Left ventricle myocardium inferior (tissue), 1 donor: ENCODE measurements at regions not wholly inside any gene's neighbourhood (a gene's known extent, or its start where the extent isn't known, plus 50 kb on each side); places are given as distances from the start of the nearest gene placed in this dataset.

ENCODE experiments used
- DNase-seq: peaks from one replicate; pipeline ENCODE4 v3.0.0-alpha.2; 2020
- H3K27ac ChIP-seq: fragments of 200-600 bp; replicated peaks from 2 replicates; pipeline ENCODE4 v1.8.0; 2021
- H3K27me3 ChIP-seq: fragments of 200-600 bp; 2 replicates; pipeline ENCODE4 v1.8.0; 2021; ENCODE audit warnings: low read depth
- H3K36me3 ChIP-seq: fragments of 200-600 bp; 2 replicates; pipeline ENCODE4 v1.8.0; 2021
- H3K4me1 ChIP-seq: fragments of 200-600 bp; 2 replicates; pipeline ENCODE4 v1.8.0; 2021
- H3K4me3 ChIP-seq: fragments of 200-600 bp; 2 replicates; pipeline ENCODE4 v1.8.0; 2021; ENCODE audit warnings: mild to moderate bottlenecking, moderate library complexity
- H3K9me3 ChIP-seq: fragments of 200-600 bp; replicated peaks from 2 replicates; pipeline ENCODE4 v1.8.0; 2021
- intact Hi-C: fragments of 100-400 bp; cut with micrococcal nuclease; formaldehyde crosslinking; loops from one replicate; pipeline ENCODE4 v1.11.0; 2022
- TF ChIP-seq, protein P1 (sequence below): fragments of 200-600 bp; IDR thresholded peaks from 2 replicates; pipeline ENCODE4 v1.8.0; 2021; ENCODE audit warnings: antibody characterized with exemption, mild to moderate bottlenecking, borderline replicate concordance
- donor health status: DM: no; HTN: yes; CAD: no; lungs with severe emphysema.

DNA sequence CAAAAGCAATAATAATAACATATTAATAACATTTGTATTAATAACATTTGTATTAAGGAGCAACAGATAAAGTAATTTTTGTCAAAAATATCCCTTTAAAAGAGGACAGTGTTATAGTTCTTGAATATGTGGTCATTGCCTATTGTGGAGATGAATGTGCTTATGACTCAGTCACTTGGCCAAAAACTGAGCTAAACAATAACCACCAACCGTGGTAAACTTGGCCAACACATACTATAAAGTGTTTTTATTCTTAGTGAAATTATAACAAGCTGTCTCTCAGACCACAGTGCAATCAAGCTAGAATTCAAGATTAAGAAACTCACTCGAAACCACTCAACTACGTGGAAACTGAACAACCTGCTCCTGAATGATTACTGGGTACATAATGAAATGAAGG lies 159.2 kb upstream of the PLPPR1 start:
- peaks cover 25% of the 10 kb centered on the region for H3K9me3 ChIP-seq
- intact Hi-C loops = no loop called here
- TF ChIP-seq, protein P1, sequence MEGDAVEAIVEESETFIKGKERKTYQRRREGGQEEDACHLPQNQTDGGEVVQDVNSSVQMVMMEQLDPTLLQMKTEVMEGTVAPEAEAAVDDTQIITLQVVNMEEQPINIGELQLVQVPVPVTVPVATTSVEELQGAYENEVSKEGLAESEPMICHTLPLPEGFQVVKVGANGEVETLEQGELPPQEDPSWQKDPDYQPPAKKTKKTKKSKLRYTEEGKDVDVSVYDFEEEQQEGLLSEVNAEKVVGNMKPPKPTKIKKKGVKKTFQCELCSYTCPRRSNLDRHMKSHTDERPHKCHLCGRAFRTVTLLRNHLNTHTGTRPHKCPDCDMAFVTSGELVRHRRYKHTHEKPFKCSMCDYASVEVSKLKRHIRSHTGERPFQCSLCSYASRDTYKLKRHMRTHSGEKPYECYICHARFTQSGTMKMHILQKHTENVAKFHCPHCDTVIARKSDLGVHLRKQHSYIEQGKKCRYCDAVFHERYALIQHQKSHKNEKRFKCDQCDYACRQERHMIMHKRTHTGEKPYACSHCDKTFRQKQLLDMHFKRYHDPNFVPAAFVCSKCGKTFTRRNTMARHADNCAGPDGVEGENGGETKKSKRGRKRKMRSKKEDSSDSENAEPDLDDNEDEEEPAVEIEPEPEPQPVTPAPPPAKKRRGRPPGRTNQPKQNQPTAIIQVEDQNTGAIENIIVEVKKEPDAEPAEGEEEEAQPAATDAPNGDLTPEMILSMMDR = no peak
- H3K4me1 ChIP-seq = no peaks in the 10 kb centered on the region
- H3K27me3 ChIP-seq = no peaks in the 10 kb centered on the region
- DNase-seq = no peak
- H3K4me3 ChIP-seq = no peak overlapping the region
- no peaks in the 10 kb centered on the region for H3K36me3 ChIP-seq
- H3K27ac ChIP-seq = no peak overlapping the region

DNA sequence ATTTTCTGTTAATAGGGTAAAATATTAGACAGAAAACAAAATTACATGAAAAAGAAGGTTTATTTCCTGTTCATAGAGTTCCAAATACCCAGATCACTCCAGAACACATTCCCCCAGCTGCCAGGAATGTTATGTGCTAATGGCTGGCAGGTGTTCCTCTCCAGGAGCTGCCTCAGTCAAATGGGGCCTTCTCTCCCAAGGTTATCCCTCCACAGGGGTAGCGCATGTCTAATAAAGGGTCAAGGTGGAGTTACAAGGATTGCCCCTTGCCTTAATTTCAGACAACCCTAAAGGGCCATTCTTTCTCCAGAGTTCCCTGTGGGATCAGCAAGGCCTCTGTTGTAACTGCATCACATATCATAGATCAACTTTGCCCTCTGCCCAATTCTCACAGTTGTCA lies 148.6 kb upstream of the PLPPR1 start:
- H3K27me3 ChIP-seq = no peaks in the 10 kb centered on the region
- TF ChIP-seq, protein P1 = no peak
- H3K27ac ChIP-seq = no peak overlapping the region
- no peaks in the 10 kb centered on the region for H3K36me3 ChIP-seq
- no peaks in the 10 kb centered on the region for H3K4me1 ChIP-seq
- H3K9me3 ChIP-seq = no peaks in the 10 kb centered on the region
- no peak for DNase-seq
- H3K4me3 ChIP-seq = no peak overlapping the region
- intact Hi-C loops = no loop called here

DNA sequence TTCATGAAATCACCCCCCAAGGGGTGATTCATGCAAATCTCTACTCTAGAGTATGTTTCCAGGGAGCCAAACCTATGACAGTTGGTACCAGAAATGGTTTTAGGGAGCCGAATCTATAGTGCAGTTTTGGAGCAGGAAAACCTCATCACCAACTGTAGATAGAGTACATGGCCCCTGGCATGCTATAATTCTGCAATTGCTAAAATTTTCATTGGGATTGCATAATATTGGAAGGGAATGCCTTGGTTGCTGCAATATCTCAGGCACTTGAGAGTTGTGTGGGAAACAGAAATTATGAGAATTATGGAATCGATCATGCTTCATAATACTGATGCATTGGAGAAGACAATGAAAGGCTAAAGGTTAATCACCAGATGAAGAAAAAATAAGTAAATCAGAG lies 148.2 kb upstream of the PLPPR1 start:
- intact Hi-C loops = no loop called here
- Histone ChIP-seq H3K4me3 (no peak overlapping the region), H3K4me1 (no peaks in the 10 kb centered on the region), H3K36me3 (no peaks in the 10 kb centered on the region), H3K9me3 (no peaks in the 10 kb centered on the region), H3K27ac (no peak overlapping the region), H3K27me3 (no peaks in the 10 kb centered on the region)
- no peak for DNase-seq
- TF ChIP-seq, protein P1 = no peak

DNA sequence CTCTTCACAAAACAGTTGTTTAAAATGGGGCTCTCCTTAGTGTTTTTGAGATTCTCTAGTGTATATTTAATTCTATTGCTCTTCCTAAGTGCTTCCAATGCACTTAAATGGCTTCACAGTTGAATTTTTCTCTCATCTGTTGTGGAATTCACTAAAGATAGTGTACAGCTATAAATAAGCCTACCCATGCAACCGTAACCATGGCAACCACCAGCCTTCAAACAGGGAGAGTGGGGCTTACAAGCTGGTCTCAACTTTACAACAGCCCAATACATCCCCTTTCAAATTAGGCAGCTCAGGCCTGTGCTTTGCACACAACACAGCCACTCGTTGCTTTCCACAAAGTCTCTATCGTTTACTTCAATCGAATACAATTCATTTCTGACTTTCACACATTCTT lies 144.0 kb upstream of the PLPPR1 start:
- no peaks in the 10 kb centered on the region for H3K36me3 ChIP-seq
- TF ChIP-seq, protein P1 = no peak
- no peak overlapping the region for H3K4me3 ChIP-seq
- no peaks in the 10 kb centered on the region for H3K4me1 ChIP-seq
- H3K27ac ChIP-seq = no peak overlapping the region
- H3K9me3 ChIP-seq = peaks cover 4% of the 10 kb centered on the region
- DNase-seq = no peak
- no peaks in the 10 kb centered on the region for H3K27me3 ChIP-seq
- intact Hi-C loops = no loop called here

DNA sequence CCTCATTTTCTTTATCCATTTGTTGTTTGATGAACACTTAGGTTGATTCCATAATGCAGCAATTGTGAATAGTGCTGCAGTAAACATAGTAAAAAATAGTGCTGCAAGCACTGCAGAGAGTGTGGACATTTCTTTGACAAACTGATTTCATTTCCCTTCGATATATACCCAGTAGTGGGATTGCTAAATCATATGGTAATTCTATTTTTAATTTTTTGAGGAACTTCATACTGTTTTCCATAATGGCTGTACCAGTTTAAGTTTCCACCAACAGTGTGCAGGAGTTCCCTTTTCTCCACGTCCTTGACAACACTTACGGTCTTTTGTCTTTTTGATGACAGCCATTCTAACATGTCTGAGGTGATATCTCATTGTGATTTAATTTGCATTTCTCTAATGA lies 138.2 kb upstream of the PLPPR1 start:
- TF ChIP-seq, protein P1 = no peak
- intact Hi-C loops = no loop called here

DNA sequence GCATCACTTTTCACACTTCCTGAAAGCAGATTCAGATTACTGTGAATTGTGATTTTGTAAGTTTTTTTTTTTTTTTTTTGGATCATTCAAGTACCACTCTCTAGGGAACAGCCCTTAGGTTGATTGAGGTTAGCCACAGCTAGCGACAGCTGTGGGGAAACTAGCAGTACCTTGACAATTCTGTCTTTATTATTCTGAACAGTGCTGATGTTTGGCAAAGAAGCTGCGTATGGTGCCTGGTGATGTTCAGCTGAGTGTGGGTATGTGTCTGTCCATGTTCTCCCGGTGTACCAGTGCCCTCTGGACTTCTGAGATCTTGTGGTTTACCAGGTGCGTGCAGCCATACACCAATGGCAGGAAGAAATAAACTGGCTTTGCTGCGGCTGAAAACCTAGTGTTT lies 117.3 kb upstream of the PLPPR1 start:
- Histone ChIP-seq H3K4me3 (no peak overlapping the region), H3K27ac (no peak overlapping the region), H3K9me3 (no peaks in the 10 kb centered on the region), H3K4me1 (no peaks in the 10 kb centered on the region), H3K36me3 (no peaks in the 10 kb centered on the region), H3K27me3 (no peaks in the 10 kb centered on the region)
- intact Hi-C loops = no loop called here
- no peak for DNase-seq
- TF ChIP-seq, protein P1 = no peak

More for the DNA sequence above, 138.2 kb upstream of the PLPPR1 start:
- no peak for DNase-seq
- H3K4me3 ChIP-seq = no peak overlapping the region
- H3K36me3 ChIP-seq = no peaks in the 10 kb centered on the region
- no peaks in the 10 kb centered on the region for H3K4me1 ChIP-seq
- H3K27me3 ChIP-seq = no peaks in the 10 kb centered on the region
- H3K27ac ChIP-seq = no peak overlapping the region
- H3K9me3 ChIP-seq = peaks cover 4% of the 10 kb centered on the region
